Activated CD4-positive, alpha-beta T cell treated with anti-CD3 and anti-CD28 coated beads, Interleukin-2, amount 50 U/mL, for 24 hours (primary cell): ENCODE measurements at regions not wholly inside any gene's neighbourhood (a gene's known extent, or its start where the extent isn't known, plus 50 kb on each side); places are given as distances from the start of the nearest gene placed in this dataset.
"Not testable (repeated sequence)": the region's sequence is repeated elsewhere in the genome, so short reads cannot be mapped to it uniquely, and the experiment has no call there.

Source experiments
- DNase-seq, 2 donors: peaks; one replicate each; pipeline ENCODE4 v3.0.0-alpha.2; 2020; ENCODE audit warnings: low read depth in 1 of 2, low spot score in 1 of 2

- DNase-seq, result no peak
Measured at GRCh38 chr12:5096241-5096924, 52.7 kb downstream of the KCNA5 start.

- no peak for DNase-seq
Measured at GRCh38 chr12:5097786-5098185, 54.1 kb downstream of the KCNA5 start.

- DNase-seq, result no peak
Measured at GRCh38 chr12:5099136-5099535, 55.5 kb downstream of the KCNA5 start.

- DNase-seq, result no peak
Measured at GRCh38 chr12:5099591-5099990, 55.9 kb downstream of the KCNA5 start.

GRCh38 chr12:5101686-5102085 lies 58.0 kb downstream of the KCNA5 start:
- no peak for DNase-seq

- no peak for DNase-seq
Measured at GRCh38 chr12:5102261-5102789, 58.6 kb downstream of the KCNA5 start.

- no peak for DNase-seq
Measured at GRCh38 chr12:5102806-5103205, 59.1 kb downstream of the KCNA5 start.

- DNase-seq, result no peak
Measured at GRCh38 chr12:5110345-5110744, 66.7 kb downstream of the KCNA5 start.

GRCh38 chr12:5114436-5114835 lies 70.8 kb downstream of the KCNA5 start:
- no peak for DNase-seq

GRCh38 chr12:5121784-5122183 lies 78.1 kb downstream of the KCNA5 start:
- not testable (repeated sequence) for DNase-seq

GRCh38 chr12:5122256-5122831 lies 78.7 kb downstream of the KCNA5 start:
- DNase-seq, result not testable (repeated sequence)

GRCh38 chr12:5123921-5124320 lies 80.2 kb downstream of the KCNA5 start:
- DNase-seq, result no peak

GRCh38 chr12:5124401-5124800 lies 80.7 kb downstream of the KCNA5 start:
- no peak for DNase-seq

GRCh38 chr12:5134861-5135525 lies 91.3 kb downstream of the KCNA5 start:
- no peak for DNase-seq

- no peak for DNase-seq
Measured at GRCh38 chr12:5138256-5138655, 94.6 kb downstream of the KCNA5 start.

- DNase-seq, result no peak
Measured at GRCh38 chr12:5138845-5139244, 95.2 kb downstream of the KCNA5 start.

- no peak for DNase-seq
Measured at GRCh38 chr12:5139751-5140150, 96.1 kb downstream of the KCNA5 start.

GRCh38 chr12:5140190-5140589 lies 96.5 kb downstream of the KCNA5 start:
- no peak for DNase-seq

- no peak for DNase-seq
Measured at GRCh38 chr12:5148880-5149279, 105.2 kb downstream of the KCNA5 start.

- DNase-seq, result no peak
Measured at GRCh38 chr12:5154091-5154490, 110.4 kb downstream of the KCNA5 start.

GRCh38 chr12:5155866-5156265 lies 112.2 kb downstream of the KCNA5 start:
- no peak for DNase-seq

- DNase-seq, result no peak
Measured at GRCh38 chr12:5160827-5161226, 117.1 kb downstream of the KCNA5 start.
